Gastrocnemius medialis (tissue), 4 donors: ENCODE measurements at regions not wholly inside any gene's neighbourhood (a gene's known extent, or its start where the extent isn't known, plus 50 kb on each side); places are given as distances from the start of the nearest gene placed in this dataset.

ENCODE experiments used
- CTCF ChIP-seq, 5 experiments: fragments of 450-650 bp in 3 of 5; fragments of 200-600 bp in 2 of 5; sonication (generic) in 2 of 5; IDR thresholded peaks in 4 of 5; conservative IDR thresholded peaks in 1 of 5; 1 replicate in 4 of 5; 2 replicates in 1 of 5; pipeline ENCODE4 v1.5.1; 2016 to 2019; ENCODE audit warnings: antibody characterized with exemption in 5 of 5, mild to moderate bottlenecking in 3 of 5, moderate library complexity in 3 of 5
- POLR2A ChIP-seq, 2 donors: fragments of 450-650 bp; IDR thresholded peaks; one replicate each; pipeline ENCODE4 v1.6.1; 2017; ENCODE audit warnings: antibody characterized with exemption in 2 of 2, mild to moderate bottlenecking in 2 of 2, moderate library complexity in 2 of 2

DNA sequence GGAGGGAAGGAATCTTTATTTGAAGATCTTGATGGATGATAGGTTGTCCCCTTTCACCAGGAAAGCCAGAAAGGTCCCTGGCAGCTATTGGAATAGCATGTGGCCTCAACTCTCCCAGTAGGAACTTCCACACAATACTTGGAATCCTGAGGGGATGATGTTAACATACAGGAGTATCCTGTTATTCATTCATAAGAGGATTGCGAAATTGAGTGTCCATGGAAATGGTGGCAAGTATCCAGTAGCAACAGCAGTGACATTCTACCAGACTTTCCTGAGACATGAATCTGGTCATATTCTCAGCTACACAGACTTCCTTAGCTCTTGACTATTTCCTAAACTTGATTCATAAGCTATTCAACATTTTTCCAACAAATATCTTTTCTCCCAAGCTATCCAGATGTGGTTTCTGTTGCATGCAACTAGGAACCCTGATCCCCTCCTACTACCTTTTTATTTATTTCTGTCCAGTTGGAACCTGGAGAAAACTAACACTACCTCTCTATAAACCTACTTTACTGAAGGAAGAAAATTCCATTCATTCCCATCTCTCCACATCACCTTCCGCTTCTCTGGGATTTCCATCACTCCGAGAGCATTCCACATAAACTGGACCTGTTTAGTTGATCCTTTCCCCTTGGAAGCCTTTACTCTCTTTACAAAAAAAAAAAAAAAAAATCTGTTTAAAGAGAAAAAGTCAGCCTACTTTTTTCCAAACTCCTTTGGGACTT lies 101.8 kb downstream of the ANXA5 start:
- TF ChIP-seq POLR2A (IDR thresholded peaks at IDR 0.05) (no peak), CTCF (IDR thresholded peaks at IDR 0.05 in 4 of 5, conservative IDR thresholded peaks at IDR 0.05 in 1 of 5) (no peak)
